ENCODE measurements at regions not wholly inside any gene's neighbourhood (a gene's known extent, or its start where the extent isn't known, plus 50 kb on each side); places are given as distances from the start of the nearest gene placed in this dataset.

GRCh38 chr14:26966908-26967307 lies 369.1 kb upstream of the NOVA1 start:
- dilution Hi-C loops (cut with MboI; ENCODE audit: extremely low pct_ligation_motif_present, low sequenced_read_pairs): no loop called here
- H3K27ac ChIP-seq (ENCODE audit: control insufficient read depth, insufficient read depth, low read length): no peak overlapping the region
- H3K4me2 ChIP-seq (ENCODE audit: control insufficient read depth, extremely low read depth, insufficient read depth, low read depth, low read length): no peak overlapping the region
- H3K9me3 ChIP-seq (ENCODE audit: control insufficient read depth, low read depth, low read length): no peaks in the 10 kb centered on the region
- no peak overlapping the region for H3K9ac ChIP-seq (ENCODE audit: control insufficient read depth, extremely low read depth, insufficient read depth, low read length)
- TF ChIP-seq, protein P1, sequence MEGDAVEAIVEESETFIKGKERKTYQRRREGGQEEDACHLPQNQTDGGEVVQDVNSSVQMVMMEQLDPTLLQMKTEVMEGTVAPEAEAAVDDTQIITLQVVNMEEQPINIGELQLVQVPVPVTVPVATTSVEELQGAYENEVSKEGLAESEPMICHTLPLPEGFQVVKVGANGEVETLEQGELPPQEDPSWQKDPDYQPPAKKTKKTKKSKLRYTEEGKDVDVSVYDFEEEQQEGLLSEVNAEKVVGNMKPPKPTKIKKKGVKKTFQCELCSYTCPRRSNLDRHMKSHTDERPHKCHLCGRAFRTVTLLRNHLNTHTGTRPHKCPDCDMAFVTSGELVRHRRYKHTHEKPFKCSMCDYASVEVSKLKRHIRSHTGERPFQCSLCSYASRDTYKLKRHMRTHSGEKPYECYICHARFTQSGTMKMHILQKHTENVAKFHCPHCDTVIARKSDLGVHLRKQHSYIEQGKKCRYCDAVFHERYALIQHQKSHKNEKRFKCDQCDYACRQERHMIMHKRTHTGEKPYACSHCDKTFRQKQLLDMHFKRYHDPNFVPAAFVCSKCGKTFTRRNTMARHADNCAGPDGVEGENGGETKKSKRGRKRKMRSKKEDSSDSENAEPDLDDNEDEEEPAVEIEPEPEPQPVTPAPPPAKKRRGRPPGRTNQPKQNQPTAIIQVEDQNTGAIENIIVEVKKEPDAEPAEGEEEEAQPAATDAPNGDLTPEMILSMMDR (optimal IDR thresholded peaks at IDR 0.05 in 1 of 3, IDR thresholded peaks at IDR 0.05 in 1 of 3, conservative IDR thresholded peaks at IDR 0.05 in 1 of 3; ENCODE audit: extremely low read depth in 1 of 3, insufficient read depth in 2 of 3, low read length in 3 of 3): no peak
- TF ChIP-seq EZH2 (IDR thresholded peaks at IDR 0.05; ENCODE audit: low read length): no peak
- H3K79me2 ChIP-seq (ENCODE audit: control insufficient read depth, insufficient read depth, low read length): no peaks in the 10 kb centered on the region
- FAIRE-seq (no peak), DNase-seq (ENCODE audit: low read depth, low spot score) (no peak)
- H4K20me1 ChIP-seq (ENCODE audit: control insufficient read depth, extremely low read depth, insufficient read depth, low read length): no peaks in the 10 kb centered on the region
- H3K36me3 ChIP-seq (ENCODE audit: control insufficient read depth in 2 of 2, extremely low read depth in 1 of 2, insufficient read depth in 2 of 2, low read length in 2 of 2): no peaks in the 10 kb centered on the region
- H3K27me3 ChIP-seq (ENCODE audit: control insufficient read depth, extremely low read depth, insufficient read depth, low read length): no peaks in the 10 kb centered on the region
- no peak overlapping the region for H3K4me3 ChIP-seq (ENCODE audit: control insufficient read depth in 2 of 3, extremely low read depth in 1 of 3, insufficient read depth in 2 of 3, low read depth in 1 of 3, low read length in 3 of 3)
- no peaks in the 10 kb centered on the region for H3K4me1 ChIP-seq (ENCODE audit: control insufficient read depth, extremely low read depth, insufficient read depth, low read length)
- no peak overlapping the region for H2AFZ ChIP-seq (ENCODE audit: control insufficient read depth, low read length)
- no peaks in the 10 kb centered on the region for H3K9me1 ChIP-seq (ENCODE audit: control insufficient read depth, extremely low read depth, insufficient read depth, low read length)

GRCh38 chr14:26974965-26975364 lies 377.1 kb upstream of the NOVA1 start:
- Histone ChIP-seq H4K20me1 (ENCODE audit: control insufficient read depth, extremely low read depth, insufficient read depth, low read length) (no peaks in the 10 kb centered on the region), H3K4me1 (ENCODE audit: control insufficient read depth, extremely low read depth, insufficient read depth, low read length) (no peaks in the 10 kb centered on the region), H3K9me1 (ENCODE audit: control insufficient read depth, extremely low read depth, insufficient read depth, low read length) (no peaks in the 10 kb centered on the region), H3K9me3 (ENCODE audit: control insufficient read depth, low read depth, low read length) (no peaks in the 10 kb centered on the region), H3K27me3 (ENCODE audit: control insufficient read depth, extremely low read depth, insufficient read depth, low read length) (no peaks in the 10 kb centered on the region), H3K27ac (ENCODE audit: control insufficient read depth, insufficient read depth, low read length) (no peak overlapping the region), H3K9ac (ENCODE audit: control insufficient read depth, extremely low read depth, insufficient read depth, low read length) (no peak overlapping the region), H3K4me2 (ENCODE audit: control insufficient read depth, extremely low read depth, insufficient read depth, low read depth, low read length) (no peak overlapping the region), H3K79me2 (ENCODE audit: control insufficient read depth, insufficient read depth, low read length) (no peaks in the 10 kb centered on the region), H3K36me3 (ENCODE audit: control insufficient read depth in 2 of 2, extremely low read depth in 1 of 2, insufficient read depth in 2 of 2, low read length in 2 of 2) (no peaks in the 10 kb centered on the region), H3K4me3 (ENCODE audit: control insufficient read depth in 2 of 3, extremely low read depth in 1 of 3, insufficient read depth in 2 of 3, low read depth in 1 of 3, low read length in 3 of 3) (no peak overlapping the region), H2AFZ (ENCODE audit: control insufficient read depth, low read length) (no peak overlapping the region)
- DNase-seq (ENCODE audit: low read depth, low spot score) (no peak), FAIRE-seq (no peak)
- no peak for TF ChIP-seq EZH2 (IDR thresholded peaks at IDR 0.05; ENCODE audit: low read length)
- TF ChIP-seq, protein P1 (optimal IDR thresholded peaks at IDR 0.05 in 1 of 3, IDR thresholded peaks at IDR 0.05 in 1 of 3, conservative IDR thresholded peaks at IDR 0.05 in 1 of 3; ENCODE audit: extremely low read depth in 1 of 3, insufficient read depth in 2 of 3, low read length in 3 of 3): no peak
- dilution Hi-C loops (cut with MboI; ENCODE audit: extremely low pct_ligation_motif_present, low sequenced_read_pairs): no loop called here

All from keratinocyte (primary cell).